K562 (cell line): ENCODE measurements at regions not wholly inside any gene's neighbourhood (a gene's known extent, or its start where the extent isn't known, plus 50 kb on each side); places are given as distances from the start of the nearest gene placed in this dataset.

Source experiments
- ATAC-seq: fragments of 200-7000 bp; cut with Tn5 transposase; 3 replicates; pipeline ENCODE4 v1.9.1; 2020; ENCODE audit warnings: moderate library complexity
- BruUV-seq: library from RNA; stranded (reverse); fragments of 400-500 nt; replicated peaks from 2 replicates; lab custom pipeline; 2021; lab: Mats Ljungman, UMichigan
- CTCF ChIA-PET: fragments of 300-600 bp; formaldehyde crosslinking; extraction: SDS; loops from one replicate; lab custom pipeline; 2021; ENCODE audit warnings: low intra/inter-chr PET ratio; lab: Yijun Ruan, JAX
- POLR2A ChIA-PET: fragments of 300-600, 350-650 bp; sonication (Branson Sonifier 250); formaldehyde crosslinking; extraction: SDS; loops from one replicate; lab custom pipeline; 2021; ENCODE audit warnings: antibody characterized with exemption, inconsistent platforms; lab: Yijun Ruan, JAX
- DNase-seq, 4 experiments: peaks; one replicate each; pipeline versions ENCODE4 v3.0.0 to v3.0.0-alpha.2; 2011 to 2018; ENCODE audit warnings: low spot score in 3 of 4, mixed read lengths in 3 of 4; ENCODE audit errors: extremely low read depth in 1 of 4
- FAIRE-seq: peaks from 2 replicates; lab custom pipeline; 2011; peaks lifted over from hg19 to GRCh38; lab: Jason Lieb, UNC
- H2AFZ ChIP-seq: 2 replicates; pipeline ENCODE4 v1.6.0; 2011; ENCODE audit warnings: low read depth, low read length, control low read depth, inconsistent platforms
- H3K27ac ChIP-seq: fragments of 200-600 bp; 3 replicates; pipeline ENCODE4 v1.8.0; 2011; ENCODE audit warnings: low read depth, mild to moderate bottlenecking, control low read depth, inconsistent platforms, low read length, moderate library complexity, mixed read lengths; ENCODE audit errors: extremely low read depth
- H3K27me3 ChIP-seq, 2 experiments: fragments of 300-600 bp in 1 of 2; 2 replicates in 1 of 2; 3 replicates in 1 of 2; pipeline versions ENCODE4 v1.6.0 to v1.8.0; 2011; ENCODE audit warnings: inconsistent platforms in 2 of 2, low read length in 2 of 2, mild to moderate bottlenecking in 1 of 2, mixed read lengths in 1 of 2, moderate library complexity in 1 of 2; ENCODE audit not compliant: control insufficient read depth in 2 of 2, insufficient read depth in 2 of 2
- H3K36me3 ChIP-seq: fragments of 300-600 bp; 3 replicates; pipeline ENCODE4 v1.8.0; 2011; ENCODE audit warnings: mild to moderate bottlenecking, low read length, inconsistent platforms; ENCODE audit not compliant: control insufficient read depth, insufficient read depth
- H3K4me1 ChIP-seq, 2 experiments: fragments of 200-600 bp in 1 of 2; replicated peaks in 1 of 2; 2 replicates in 1 of 2; 3 replicates in 1 of 2; pipeline versions ENCODE4 v1.5.1 to v1.8.0; 2011; ENCODE audit warnings: inconsistent platforms in 2 of 2, low read length in 2 of 2, mild to moderate bottlenecking in 1 of 2, mixed read lengths in 1 of 2, moderate library complexity in 1 of 2; ENCODE audit not compliant: control insufficient read depth in 2 of 2, insufficient read depth in 2 of 2
- H3K4me2 ChIP-seq: 2 replicates; pipeline ENCODE4 v1.6.1; 2011; ENCODE audit warnings: low read length, control low read depth, inconsistent platforms, mixed read lengths; ENCODE audit not compliant: insufficient read depth
- H3K4me3 ChIP-seq: fragments of 200-600 bp; sonication (generic), shearing (Covaris generic); 2 replicates; pipeline ENCODE4 v1.5.1; 2016; ENCODE audit warnings: control low read depth, inconsistent platforms
- H3K79me2 ChIP-seq: fragments of 200-600 bp; 3 replicates; pipeline ENCODE4 v1.8.0; 2011; ENCODE audit warnings: low read length, inconsistent platforms; ENCODE audit not compliant: control insufficient read depth, insufficient read depth
- H3K9ac ChIP-seq, 2 experiments: 2 replicates each; pipeline versions ENCODE4 v1.6.0 to v1.6.1; 2011; ENCODE audit warnings: low read depth in 2 of 2, low read length in 2 of 2, control low read depth in 1 of 2, inconsistent platforms in 1 of 2, mild to moderate bottlenecking in 1 of 2, mixed read lengths in 1 of 2; ENCODE audit not compliant: insufficient read depth in 1 of 2
- H3K9me1 ChIP-seq: one replicate; pipeline ENCODE4 v1.6.0; 2011; ENCODE audit warnings: inconsistent platforms, mild to moderate bottlenecking, low read length, moderate library complexity; ENCODE audit not compliant: control insufficient read depth, insufficient read depth
- H3K9me3 ChIP-seq: replicated peaks from 2 replicates; pipeline ENCODE4 v1.5.1; 2011; ENCODE audit warnings: low read depth, low read length, inconsistent platforms; ENCODE audit not compliant: control insufficient read depth, insufficient read depth
- H4K20me1 ChIP-seq: replicated peaks from 2 replicates; pipeline ENCODE4 v1.6.1; 2011; ENCODE audit warnings: low read length, inconsistent platforms, mixed read lengths; ENCODE audit not compliant: control insufficient read depth, insufficient read depth
- E4F1 ChIP-seq: fragments of 250-450 bp; sonication (Bioruptor Pico); IDR thresholded peaks from 2 replicates; pipeline ENCODE4 v1.5.0; 2021; ENCODE audit warnings: mild to moderate bottlenecking, borderline replicate concordance
- EP400 ChIP-seq: fragments of 450-650 bp; IDR thresholded peaks from 2 replicates; pipeline ENCODE4 v1.6.1; 2017; ENCODE audit warnings: antibody characterized with exemption, mild to moderate bottlenecking, moderate library complexity
- EZH2 ChIP-seq: IDR thresholded peaks from 2 replicates; pipeline ENCODE4 v1.6.1; 2012; ENCODE audit warnings: low read depth, mild to moderate bottlenecking, inconsistent platforms, low read length, borderline replicate concordance
- HIVEP1 ChIP-seq: fragments of 250-450 bp; sonication (Bioruptor Pico); IDR thresholded peaks from 2 replicates; pipeline ENCODE4 v1.4.0; 2020; ENCODE audit warnings: mild to moderate bottlenecking
- HLTF ChIP-seq: fragments of 450-650 bp; IDR thresholded peaks from 2 replicates; pipeline ENCODE4 v1.6.1; 2016
- HNRNPLL ChIP-seq: fragments of 200-400 bp; formaldehyde crosslinking; IDR thresholded peaks from 2 replicates; pipeline ENCODE4 v1.6.1; 2017; ENCODE audit warnings: low read length, low read depth, mild to moderate bottlenecking; ENCODE audit not compliant: poor library complexity, severe bottlenecking
- KDM5B ChIP-seq: fragments of 200-600 bp; sonication (generic); IDR thresholded peaks from 2 replicates; pipeline ENCODE4 v1.6.1; 2012; ENCODE audit warnings: low read depth, mild to moderate bottlenecking, moderate library complexity, low read length, control low read depth, inconsistent platforms; ENCODE audit not compliant: insufficient replicate concordance
- MTA3 ChIP-seq: fragments of 450-650 bp; formaldehyde crosslinking; IDR thresholded peaks from 2 replicates; pipeline ENCODE4 v1.6.1; 2017; ENCODE audit warnings: mild to moderate bottlenecking, borderline replicate concordance
- OTX1 ChIP-seq: fragments of 450-650 bp; formaldehyde crosslinking; IDR thresholded peaks from 2 replicates; pipeline ENCODE4 v1.4.0; 2022; ENCODE audit warnings: mild to moderate bottlenecking
- PKNOX1 ChIP-seq: fragments of 450-650 bp; IDR thresholded peaks from 2 replicates; pipeline ENCODE4 v1.6.1; 2016
- PYGO2 ChIP-seq: fragments of 450-650 bp; IDR thresholded peaks from 2 replicates; pipeline ENCODE4 v1.6.1; 2016; ENCODE audit warnings: mild to moderate bottlenecking, missing genetic modification characterization, moderate library complexity, missing compliant biosample characterization
- SMARCA4 ChIP-seq: fragments of 450-650 bp; IDR thresholded peaks from 2 replicates; pipeline ENCODE4 v1.6.1; 2016
- TARDBP ChIP-seq: fragments of 450-650 bp; IDR thresholded peaks from 2 replicates; pipeline ENCODE4 v1.6.1; 2016
- ZC3H4 ChIP-seq: sonication (generic); formaldehyde crosslinking; IDR thresholded peaks from 2 replicates; pipeline ENCODE4 v1.9.0; 2021; ENCODE audit warnings: missing genetic modification reagents, borderline replicate concordance
- ZNF124 ChIP-seq: sonication (generic); formaldehyde crosslinking; IDR thresholded peaks from 2 replicates; pipeline ENCODE4 v1.8.1; 2022; ENCODE audit warnings: missing genetic modification reagents
- ZNF165 ChIP-seq: fragments of 250-450 bp; sonication (Bioruptor Pico); IDR thresholded peaks from 2 replicates; pipeline ENCODE4 v1.4.0; 2020; ENCODE audit warnings: borderline replicate concordance
- ZNF584 ChIP-seq: fragments of 200-800 bp; sonication (Bioruptor generic); IDR thresholded peaks from 2 replicates; pipeline ENCODE4 v1.6.1; 2016; ENCODE audit warnings: low read depth, mild to moderate bottlenecking, missing genetic modification characterization, missing compliant biosample characterization
- WGBS: fragments of 100-300 bp; shearing (Covaris generic); methylation state at CpG from one replicate; pipeline ENCODE4 v1.1.6; 2016; ENCODE audit warnings: low coverage, mixed read lengths; ENCODE audit not compliant: insufficient coverage; ENCODE audit errors: missing lambda C conversion rate; 5-methylcytosine and 5-hydroxymethylcytosine counted together
- in situ Hi-C: fragments of 300-500 bp; cut with MboI; formaldehyde crosslinking; loops from 4 replicates; pipeline ENCODE4 v1.15.0; 2018; ENCODE audit warnings: inconsistent platforms, mixed read lengths
- intact Hi-C: fragments of 100-400 bp; cut with micrococcal nuclease; formaldehyde crosslinking; loops from 2 replicates; pipeline ENCODE4 v1.14.2; 2022

GRCh38 chr7:68861171-68861570, 737.1 kb upstream of the AUTS2 start:
- H3K79me2 ChIP-seq: no peaks in the 10 kb centered on the region
- H3K4me3 ChIP-seq: no peak overlapping the region
- H3K9me3 ChIP-seq: no peaks in the 10 kb centered on the region
- POLR2A ChIA-PET: no interaction called here
- TF ChIP-seq ZNF584 (CRISPR knock-in tag): no peak
- no peak for TF ChIP-seq ZC3H4
- TF ChIP-seq EP400: no peak
- no peak for TF ChIP-seq MTA3
- TF ChIP-seq HLTF: no peak
- no peak for TF ChIP-seq KDM5B
- no peak for TF ChIP-seq TARDBP
- no peak for TF ChIP-seq OTX1 (CRISPR knock-in tag)
- no peak for TF ChIP-seq PYGO2
- H3K36me3 ChIP-seq: no peaks in the 10 kb centered on the region
- in situ Hi-C loops: no loop called here
- H3K9me1 ChIP-seq: no peaks in the 10 kb centered on the region
- FAIRE-seq (no peak), DNase-seq (no peak), ATAC-seq (no peak)
- 0 out of 5 replicates have a peak, but pooled peaks cover 0 to 4% of the 10 kb centered on the region in 2 experiments for H3K27me3 ChIP-seq
- WGBS: 0% methylated on average over 7 of the region's 7 CpGs
- no TSS peak for BruUV-seq
- intact Hi-C loops: no loop called here
- H4K20me1 ChIP-seq: no peaks in the 10 kb centered on the region
- H3K9ac ChIP-seq: no peak overlapping the region
- no peak overlapping the region for H3K27ac ChIP-seq
- no peak overlapping the region for H3K4me2 ChIP-seq
- H3K4me1 ChIP-seq: no peaks in the 10 kb centered on the region
- no peak overlapping the region for H2AFZ ChIP-seq
- CTCF ChIA-PET: no interaction called here

GRCh38 chr7:68862261-68862660, 736.0 kb upstream of the AUTS2 start:
- H3K27ac ChIP-seq: no peak overlapping the region
- ChIA-PET CTCF (no interaction called here), POLR2A (no interaction called here)
- H3K36me3 ChIP-seq: no peaks in the 10 kb centered on the region
- no peaks in the 10 kb centered on the region for H4K20me1 ChIP-seq
- H3K9ac ChIP-seq: no peak overlapping the region
- intact Hi-C loops: no loop called here
- DNase-seq: no peak
- no peak overlapping the region for H3K4me3 ChIP-seq
- in situ Hi-C loops: no loop called here
- no peaks in the 10 kb centered on the region for H3K79me2 ChIP-seq
- no peak overlapping the region for H3K4me2 ChIP-seq
- BruUV-seq: no TSS peak
- H3K9me1 ChIP-seq: no peaks in the 10 kb centered on the region
- 0% methylated on average over 6 of the region's 6 CpGs for WGBS
- FAIRE-seq: no peak
- no peaks in the 10 kb centered on the region for H3K9me3 ChIP-seq
- no peak for ATAC-seq
- no peaks in the 10 kb centered on the region for H3K4me1 ChIP-seq
- 0 out of 5 replicates have a peak, but pooled peaks cover 0 to 4% of the 10 kb centered on the region in 2 experiments for H3K27me3 ChIP-seq
- H2AFZ ChIP-seq: no peak overlapping the region
- TF ChIP-seq EP400: no peak
- TF ChIP-seq E4F1 (CRISPR knock-in tag): no peak
- TF ChIP-seq SMARCA4: no peak
- no peak for TF ChIP-seq ZNF165 (CRISPR knock-in tag)
- no peak for TF ChIP-seq HIVEP1
- no peak for TF ChIP-seq HNRNPLL
- no peak for TF ChIP-seq ZNF124 (CRISPR knock-in tag)
- no peak for TF ChIP-seq PKNOX1
- no peak for TF ChIP-seq EZH2
